SIG-M5 treated with dmso at 0.1 percent for 504 hours (cell line): ENCODE measurements at regions not wholly inside any gene's neighbourhood (a gene's known extent, or its start where the extent isn't known, plus 50 kb on each side); places are given as distances from the start of the nearest gene placed in this dataset.

Source experiments
- DNase-seq: peaks from one replicate; lab custom pipeline; 2025; ENCODE audit not compliant: unreplicated experiment; lab: John Stamatoyannopoulos, UW

GRCh38 chr14:104271391-104271790 is 133.0 kb downstream of the KIF26A start:
- no peak for DNase-seq

- no peak for DNase-seq
These were observed 136.4 kb downstream of the KIF26A start for GRCh38 chr14:104274806-104275205.

- no peak for DNase-seq
These were observed 139.2 kb downstream of the KIF26A start for GRCh38 chr14:104277416-104278213.

GRCh38 chr14:104278214-104278534 is 139.8 kb downstream of the KIF26A start:
- DNase-seq, result no peak

- no peak for DNase-seq
These were observed 141.9 kb downstream of the KIF26A start for GRCh38 chr14:104280085-104280901.

GRCh38 chr14:104280902-104281767 is 142.7 kb downstream of the KIF26A start:
- DNase-seq, result no peak

- no peak for DNase-seq
These were observed 143.4 kb downstream of the KIF26A start for GRCh38 chr14:104281768-104282301.

GRCh38 chr14:104282332-104283196 is 144.2 kb downstream of the KIF26A start:
- no peak for DNase-seq

- DNase-seq, result no peak
These were observed 145.1 kb downstream of the KIF26A start for GRCh38 chr14:104283197-104284106.

- no peak for DNase-seq
These were observed 145.8 kb downstream of the KIF26A start for GRCh38 chr14:104284107-104284592.

GRCh38 chr14:104284636-104285507 is 146.5 kb downstream of the KIF26A start:
- DNase-seq, result no peak

- no peak for DNase-seq
These were observed 147.1 kb downstream of the KIF26A start for GRCh38 chr14:104285508-104285840.

GRCh38 chr14:104286086-104286485 is 147.7 kb downstream of the KIF26A start:
- no peak for DNase-seq

GRCh38 chr14:104286496-104286895 is 148.1 kb downstream of the KIF26A start:
- no peak for DNase-seq

- no peak for DNase-seq
These were observed 149.1 kb downstream of the KIF26A start for GRCh38 chr14:104287301-104288009.

- no peak for DNase-seq
These were observed 149.9 kb downstream of the KIF26A start for GRCh38 chr14:104288272-104288671.

GRCh38 chr14:104289507-104289906 is 151.1 kb downstream of the KIF26A start:
- no peak for DNase-seq
